Tibial artery (tissue), 4 donors: ENCODE measurements at regions not wholly inside any gene's neighbourhood (a gene's known extent, or its start where the extent isn't known, plus 50 kb on each side); places are given as distances from the start of the nearest gene placed in this dataset.

Experiments
- DNase-seq, 2 donors: peaks; one replicate each; pipeline ENCODE4 v3.0.0-alpha.2; 2019
- H3K27ac ChIP-seq, 2 donors: fragments of 200-600 bp; sonication (generic) in 1 of 2; 1 replicate in 1 of 2; 2 replicates in 1 of 2; pipeline ENCODE4 v1.5.1; 2018 to 2019; ENCODE audit warnings: mild to moderate bottlenecking in 1 of 2
- H3K27me3 ChIP-seq, 2 donors: fragments of 200-600 bp; sonication (generic) in 1 of 2; one replicate each; pipeline versions ENCODE4 v1.5.1 to v1.6.0; 2016 to 2019
- H3K36me3 ChIP-seq, 3 donors: fragments of 200-600 bp; sonication (generic) in 2 of 3; one replicate each; pipeline ENCODE4 v1.5.1; 2016 to 2019; ENCODE audit warnings: mild to moderate bottlenecking in 2 of 3
- H3K4me1 ChIP-seq, 4 donors: fragments of 200-600 bp; sonication (generic) in 2 of 4; 1 replicate in 3 of 4; 2 replicates in 1 of 4; pipeline ENCODE4 v1.5.1; 2016 to 2019
- H3K4me3 ChIP-seq, 2 donors: fragments of 200-600 bp; sonication (generic) in 1 of 2; 1 replicate in 1 of 2; 2 replicates in 1 of 2; pipeline ENCODE4 v1.5.1; 2018 to 2019; ENCODE audit warnings: mild to moderate bottlenecking in 2 of 2
- H3K9me3 ChIP-seq, 3 donors: fragments of 200-600 bp; sonication (generic) in 1 of 3; one replicate each; pipeline ENCODE4 v1.5.1; 2016 to 2019
- CTCF ChIP-seq, 2 experiments: fragments of 200-600 bp in 1 of 2; fragments of 450-650 bp in 1 of 2; IDR thresholded peaks; one replicate each; pipeline ENCODE4 v1.5.1; 2017 to 2019; ENCODE audit warnings: antibody characterized with exemption in 2 of 2, mild to moderate bottlenecking in 1 of 2, moderate library complexity in 1 of 2
- intact Hi-C: fragments of 100-400 bp; cut with DNase I; formaldehyde crosslinking; loops from one replicate; pipeline ENCODE4 v1.15.0; 2023; ENCODE audit warnings: low total_unique reads

- no peak overlapping the region for H3K4me3 ChIP-seq
- TF ChIP-seq CTCF (IDR thresholded peaks at IDR 0.05): no peak
- H3K36me3 ChIP-seq: no peaks in the 10 kb centered on the region
- no peaks in the 10 kb centered on the region for H3K9me3 ChIP-seq
- intact Hi-C loops: no loop called here
- no peaks in the 10 kb centered on the region for H3K27me3 ChIP-seq
- no peak for DNase-seq
- no peak overlapping the region for H3K27ac ChIP-seq
- H3K4me1 ChIP-seq: peaks cover 0 to 10% (median 5%) of the 10 kb centered on the region in 4 donors
Observed at GRCh38 chr2:19711470-19712372, 190.1 kb downstream of the TTC32 start.

DNA sequence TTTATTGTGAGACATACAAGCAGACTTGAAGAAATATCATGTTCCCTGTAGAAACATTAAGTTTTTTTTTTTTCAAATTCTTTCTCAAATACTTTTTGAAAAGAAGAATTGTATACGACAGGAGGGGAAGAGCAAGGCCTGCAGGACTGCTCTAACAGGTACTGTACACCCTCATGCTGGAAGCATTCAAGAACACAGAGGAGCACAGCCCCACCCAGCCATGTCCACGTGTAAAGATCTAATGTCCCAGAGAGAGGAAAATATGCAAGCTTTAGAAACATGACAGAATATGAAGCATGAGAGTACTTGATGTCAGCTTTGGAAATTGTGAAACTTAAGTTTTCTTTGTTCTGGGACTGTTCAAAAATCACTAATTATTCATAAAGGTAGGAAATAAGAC is 191.6 kb downstream of the TTC32 start:
- no peaks in the 10 kb centered on the region for H3K27me3 ChIP-seq
- H3K27ac ChIP-seq: no peak overlapping the region
- no peak for DNase-seq
- no peaks in the 10 kb centered on the region for H3K36me3 ChIP-seq
- TF ChIP-seq CTCF (IDR thresholded peaks at IDR 0.05): no peak
- intact Hi-C loops: no loop called here
- no peak overlapping the region for H3K4me3 ChIP-seq
- H3K4me1 ChIP-seq: peaks cover 0 to 10% (median 5%) of the 10 kb centered on the region in 4 donors
- H3K9me3 ChIP-seq: no peaks in the 10 kb centered on the region

GRCh38 chr2:19709553-19709952 is 192.2 kb downstream of the TTC32 start:
- Histone ChIP-seq H3K27me3 (no peaks in the 10 kb centered on the region), H3K4me1 (peaks cover 0 to 10% (median 5%) of the 10 kb centered on the region in 4 donors), H3K9me3 (no peaks in the 10 kb centered on the region), H3K4me3 (no peak overlapping the region), H3K36me3 (no peaks in the 10 kb centered on the region), H3K27ac (no peak overlapping the region)
- no peak for TF ChIP-seq CTCF (IDR thresholded peaks at IDR 0.05)
- intact Hi-C loops: no loop called here
- no peak for DNase-seq

GRCh38 chr2:19708776-19709175 is 193.0 kb downstream of the TTC32 start:
- intact Hi-C loops: no loop called here
- Histone ChIP-seq H3K27me3 (no peaks in the 10 kb centered on the region), H3K9me3 (no peaks in the 10 kb centered on the region), H3K27ac (no peak overlapping the region), H3K36me3 (no peaks in the 10 kb centered on the region), H3K4me3 (no peak overlapping the region), H3K4me1 (peaks cover 0 to 10% (median 5%) of the 10 kb centered on the region in 4 donors)
- DNase-seq: no peak
- no peak for TF ChIP-seq CTCF (IDR thresholded peaks at IDR 0.05)

DNA sequence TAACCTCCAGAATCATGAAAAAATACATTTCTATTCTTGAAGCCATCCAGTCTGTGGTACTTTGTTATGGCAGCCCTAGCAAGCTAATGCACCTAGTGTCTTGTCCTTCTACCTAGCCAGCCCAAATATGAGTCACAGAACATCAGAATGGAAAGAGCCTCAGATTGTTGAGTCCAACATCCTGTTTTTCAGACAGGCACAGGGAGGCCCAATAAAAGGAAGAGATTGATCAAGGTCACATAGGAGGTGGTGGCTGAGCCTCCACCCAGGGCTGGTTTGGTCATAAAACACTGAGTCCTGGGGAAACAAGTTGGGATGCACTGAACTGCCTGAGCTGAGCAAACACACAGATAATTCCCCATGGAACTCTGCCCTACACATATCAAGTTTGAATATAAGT is 195.5 kb downstream of the TTC32 start:
- Histone ChIP-seq H3K27me3 (no peaks in the 10 kb centered on the region), H3K36me3 (no peaks in the 10 kb centered on the region), H3K9me3 (no peaks in the 10 kb centered on the region), H3K27ac (no peak overlapping the region), H3K4me3 (no peak overlapping the region), H3K4me1 (peaks cover 0 to 2% (median under 1%) of the 10 kb centered on the region in 4 donors)
- intact Hi-C loops: no loop called here
- no peak for TF ChIP-seq CTCF (IDR thresholded peaks at IDR 0.05)
- no peak for DNase-seq
